ENCODE measurements at regions not wholly inside any gene's neighbourhood (a gene's known extent, or its start where the extent isn't known, plus 50 kb on each side); places are given as distances from the start of the nearest gene placed in this dataset.

GRCh38 chr4:62896721-62897120, 1512.5 kb downstream of the TECRL start:
- TF ChIP-seq CTCF (conservative IDR thresholded peaks at IDR 0.05; ENCODE audit: low read depth, low read length) (no peak), EZH2 (IDR thresholded peaks at IDR 0.05; ENCODE audit: borderline replicate concordance, low read depth, low read length, poor library complexity, severe bottlenecking) (no peak)

All from A673 (cell line).